ENCODE measurements at regions not wholly inside any gene's neighbourhood (a gene's known extent, or its start where the extent isn't known, plus 50 kb on each side); places are given as distances from the start of the nearest gene placed in this dataset.

DNA sequence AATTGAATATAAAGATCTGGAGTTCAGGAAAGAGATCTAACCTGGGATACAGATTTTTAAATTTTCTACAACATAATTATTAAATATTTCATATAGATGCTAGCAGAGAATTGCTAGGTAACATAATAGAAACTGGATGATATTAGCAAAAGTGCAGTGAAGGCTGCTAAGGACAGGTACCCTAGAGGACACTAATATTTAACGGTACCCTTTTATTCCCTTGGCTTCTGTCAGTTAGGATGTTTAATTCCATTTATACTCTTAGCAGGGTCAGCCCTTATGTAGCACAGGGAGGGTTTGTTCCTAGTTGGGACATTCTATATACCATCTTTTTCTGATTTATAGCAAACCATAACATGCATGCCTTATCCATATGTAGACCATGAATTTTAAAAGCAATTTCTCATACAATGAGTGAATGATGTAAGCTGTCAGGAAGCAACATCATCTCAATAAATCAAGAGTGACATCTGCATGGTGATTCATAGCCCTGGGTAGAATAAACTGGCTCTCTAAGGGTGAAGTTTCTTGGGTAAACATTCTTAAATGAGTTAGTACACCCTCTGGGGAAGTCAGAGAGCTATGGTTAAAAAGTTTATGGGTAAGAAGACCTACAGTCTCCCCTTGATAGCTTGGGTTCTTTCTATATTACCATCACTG is 404.4 kb upstream of the MGAT4C start:
- DNase-seq (ENCODE audit: low read depth): no peak
- TF ChIP-seq, protein P1, sequence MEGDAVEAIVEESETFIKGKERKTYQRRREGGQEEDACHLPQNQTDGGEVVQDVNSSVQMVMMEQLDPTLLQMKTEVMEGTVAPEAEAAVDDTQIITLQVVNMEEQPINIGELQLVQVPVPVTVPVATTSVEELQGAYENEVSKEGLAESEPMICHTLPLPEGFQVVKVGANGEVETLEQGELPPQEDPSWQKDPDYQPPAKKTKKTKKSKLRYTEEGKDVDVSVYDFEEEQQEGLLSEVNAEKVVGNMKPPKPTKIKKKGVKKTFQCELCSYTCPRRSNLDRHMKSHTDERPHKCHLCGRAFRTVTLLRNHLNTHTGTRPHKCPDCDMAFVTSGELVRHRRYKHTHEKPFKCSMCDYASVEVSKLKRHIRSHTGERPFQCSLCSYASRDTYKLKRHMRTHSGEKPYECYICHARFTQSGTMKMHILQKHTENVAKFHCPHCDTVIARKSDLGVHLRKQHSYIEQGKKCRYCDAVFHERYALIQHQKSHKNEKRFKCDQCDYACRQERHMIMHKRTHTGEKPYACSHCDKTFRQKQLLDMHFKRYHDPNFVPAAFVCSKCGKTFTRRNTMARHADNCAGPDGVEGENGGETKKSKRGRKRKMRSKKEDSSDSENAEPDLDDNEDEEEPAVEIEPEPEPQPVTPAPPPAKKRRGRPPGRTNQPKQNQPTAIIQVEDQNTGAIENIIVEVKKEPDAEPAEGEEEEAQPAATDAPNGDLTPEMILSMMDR (IDR thresholded peaks at IDR 0.05; ENCODE audit: control insufficient read depth, extremely low read depth, insufficient read depth): no peak
- no peak overlapping the region for H3K4me3 ChIP-seq (ENCODE audit: low read depth, low read length)

DNA sequence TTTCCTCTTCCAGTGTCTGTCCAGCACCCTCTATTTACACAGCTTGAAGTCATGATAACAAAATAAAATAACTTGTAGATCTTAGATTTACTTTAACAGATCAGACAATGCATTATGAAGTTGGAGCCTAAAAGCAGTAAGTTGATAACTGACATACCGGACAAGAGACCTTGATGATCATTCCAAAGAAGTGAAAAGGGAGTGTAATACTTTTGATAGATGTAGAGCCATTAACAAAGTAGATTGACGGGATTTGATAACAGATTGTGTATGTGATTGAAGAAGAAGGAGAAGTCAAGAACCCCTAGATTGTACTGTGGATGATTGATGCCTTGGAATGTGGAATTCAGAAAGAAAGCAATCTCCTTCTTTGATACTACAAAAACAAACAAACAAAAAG is 403.8 kb upstream of the MGAT4C start:
- no peak for DNase-seq (ENCODE audit: low read depth)
- no peak overlapping the region for H3K4me3 ChIP-seq (ENCODE audit: low read depth, low read length)
- TF ChIP-seq, protein P1 (IDR thresholded peaks at IDR 0.05; ENCODE audit: control insufficient read depth, extremely low read depth, insufficient read depth): no peak

DNA sequence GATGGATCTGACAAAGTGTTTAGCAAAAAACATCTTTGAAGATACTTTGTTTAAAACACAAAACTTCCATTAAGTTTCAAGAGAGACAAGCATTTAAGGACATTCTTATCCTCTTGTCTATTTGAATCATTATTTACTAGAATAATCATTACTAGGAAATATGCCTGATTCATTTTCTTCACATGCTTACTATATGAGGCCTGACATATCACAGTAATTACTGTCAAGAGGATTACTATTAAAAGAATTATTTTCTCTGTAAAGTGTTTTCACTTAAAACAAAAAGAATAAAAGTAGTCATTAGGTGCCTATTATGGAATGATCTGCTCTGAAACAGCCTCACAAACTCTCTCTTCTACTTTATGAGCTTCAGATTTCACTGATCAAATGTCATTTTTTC is 402.1 kb upstream of the MGAT4C start:
- TF ChIP-seq, protein P1 (IDR thresholded peaks at IDR 0.05; ENCODE audit: control insufficient read depth, extremely low read depth, insufficient read depth): no peak
- DNase-seq (ENCODE audit: low read depth): no peak
- H3K4me3 ChIP-seq (ENCODE audit: low read depth, low read length): no peak overlapping the region

DNA sequence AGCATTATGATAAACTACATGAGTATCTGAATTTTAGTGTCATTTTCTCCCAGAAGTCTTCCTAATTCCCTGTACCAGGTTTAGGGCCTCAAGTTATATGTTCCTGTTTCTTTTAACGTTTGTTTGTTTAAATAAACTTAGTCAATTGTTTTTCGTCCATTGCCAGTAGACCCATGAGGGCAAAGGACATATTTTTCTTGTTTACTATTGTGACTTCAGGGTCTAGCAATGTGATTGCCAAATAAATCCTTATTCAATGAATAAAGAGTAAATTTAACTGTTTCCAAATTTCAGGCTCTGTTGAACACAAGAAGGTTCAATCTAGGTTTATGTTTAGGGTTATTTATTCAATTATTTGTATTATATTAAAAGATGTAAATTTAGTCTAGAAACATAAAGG is 391.6 kb upstream of the MGAT4C start:
- no peak for DNase-seq (ENCODE audit: low read depth)
- TF ChIP-seq, protein P1 (IDR thresholded peaks at IDR 0.05; ENCODE audit: control insufficient read depth, extremely low read depth, insufficient read depth): no peak
- H3K4me3 ChIP-seq (ENCODE audit: low read depth, low read length): no peak overlapping the region

DNA sequence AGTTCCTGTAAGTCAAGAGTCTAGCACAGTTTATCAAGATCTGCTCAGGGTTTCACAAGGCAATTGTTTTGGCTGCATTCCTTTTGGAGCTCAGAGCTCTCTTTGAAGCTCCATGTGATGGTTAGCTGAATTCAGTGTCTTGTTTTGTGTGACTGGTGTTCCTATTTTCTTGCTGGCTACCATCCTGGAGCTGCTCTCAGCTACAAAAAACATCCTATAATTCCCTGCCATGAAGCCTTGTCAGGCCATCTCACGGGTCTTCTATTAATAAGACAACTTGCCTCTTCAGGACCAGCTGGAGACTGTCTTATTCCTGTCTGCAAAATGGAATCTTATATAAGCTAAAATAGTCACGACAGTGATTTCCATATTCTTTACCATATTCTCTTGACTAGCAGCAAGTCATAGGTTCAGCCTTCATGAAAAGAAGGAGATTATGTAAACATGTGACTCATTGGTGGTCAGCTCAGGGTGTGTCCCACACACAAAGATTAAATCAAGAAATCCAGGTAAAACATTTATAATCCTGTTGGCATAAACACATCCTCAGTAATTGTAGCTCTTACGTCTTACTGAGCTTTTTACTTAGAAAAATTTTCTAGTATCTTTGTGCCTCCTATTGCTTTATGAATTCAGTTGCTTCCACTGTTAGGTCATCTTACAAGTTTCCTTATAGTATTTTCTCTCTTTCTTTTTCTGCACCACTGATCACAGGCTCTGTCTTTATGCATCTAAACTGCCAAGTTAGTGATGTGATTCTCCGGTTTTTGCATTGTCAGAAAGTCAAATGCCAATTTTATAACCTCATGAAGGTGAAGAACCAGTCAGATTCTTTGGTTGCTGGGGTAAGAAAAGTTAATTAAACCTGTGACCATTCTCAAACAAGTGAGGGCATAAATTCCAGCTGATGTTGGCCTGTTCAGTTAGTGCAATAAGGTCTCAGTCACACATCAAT is 378.5 kb upstream of the MGAT4C start:
- TF ChIP-seq, protein P1 (IDR thresholded peaks at IDR 0.05; ENCODE audit: control insufficient read depth, extremely low read depth, insufficient read depth): no peak
- H3K4me3 ChIP-seq (ENCODE audit: low read depth, low read length): no peak overlapping the region
- DNase-seq (ENCODE audit: low read depth): no peak

DNA sequence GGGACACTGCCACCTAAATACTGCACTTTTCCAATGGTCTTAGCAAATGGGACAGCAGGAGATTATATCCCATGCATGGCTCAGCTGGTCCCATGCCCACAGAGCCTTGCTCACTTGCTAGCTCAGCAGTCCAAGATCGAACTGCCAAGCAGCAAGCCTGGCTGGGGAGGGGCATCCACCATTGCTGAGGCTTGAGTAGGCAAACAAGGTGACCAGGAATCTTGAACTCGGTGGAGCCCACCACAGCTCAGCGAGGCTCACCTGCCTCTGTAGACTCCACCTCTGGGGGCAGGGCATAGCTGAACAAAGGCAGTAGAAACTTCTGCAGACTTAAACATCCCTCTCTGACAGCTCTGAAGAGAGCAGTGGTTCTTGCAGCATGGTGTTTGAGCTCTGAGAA is 370.8 kb upstream of the MGAT4C start:
- TF ChIP-seq, protein P1 (IDR thresholded peaks at IDR 0.05; ENCODE audit: control insufficient read depth, extremely low read depth, insufficient read depth): no peak
- DNase-seq (ENCODE audit: low read depth): no peak
- no peak overlapping the region for H3K4me3 ChIP-seq (ENCODE audit: low read depth, low read length)
